Esophagus muscularis mucosa (tissue), 4 donors: ENCODE measurements at regions not wholly inside any gene's neighbourhood (a gene's known extent, or its start where the extent isn't known, plus 50 kb on each side); places are given as distances from the start of the nearest gene placed in this dataset.
"Not testable (repeated sequence)": the region's sequence is repeated elsewhere in the genome, so short reads cannot be mapped to it uniquely, and the experiment has no call there.

Source experiments
- DNase-seq: peaks from one replicate; pipeline ENCODE4 v3.0.0-alpha.2; 2017; ENCODE audit errors: extremely low spot score
- H3K27ac ChIP-seq, 4 donors: fragments of 200-600 bp; sonication (generic); replicated peaks in 1 of 4; 1 replicate in 3 of 4; 2 replicates in 1 of 4; pipeline ENCODE4 v1.5.1; 2016 to 2019; ENCODE audit warnings: mild to moderate bottlenecking in 1 of 4
- H3K27me3 ChIP-seq, 4 donors: fragments of 200-600 bp; sonication (generic); one replicate each; pipeline versions ENCODE4 v1.5.1 to v1.6.0; 2016 to 2019
- H3K36me3 ChIP-seq, 4 donors: fragments of 200-600 bp; sonication (generic); one replicate each; pipeline ENCODE4 v1.5.1; 2016 to 2019
- H3K4me1 ChIP-seq, 4 donors: fragments of 200-600 bp; sonication (generic); one replicate each; pipeline ENCODE4 v1.5.1; 2016 to 2019
- H3K4me3 ChIP-seq, 4 donors: fragments of 200-600 bp; sonication (generic); 1 replicate in 2 of 4; 2 replicates in 2 of 4; pipeline ENCODE4 v1.5.1; 2016 to 2019; ENCODE audit warnings: mild to moderate bottlenecking in 4 of 4, moderate library complexity in 1 of 4
- H3K9me3 ChIP-seq, 4 donors: fragments of 200-600 bp; sonication (generic); 1 replicate in 3 of 4; 2 replicates in 1 of 4; pipeline ENCODE4 v1.5.1; 2016 to 2019
- EP300 ChIP-seq: sonication (generic); formaldehyde crosslinking; IDR thresholded peaks from one replicate; pipeline ENCODE4 v1.6.1; 2017; ENCODE audit warnings: antibody characterized with exemption
- POLR2A ChIP-seq: fragments of 450-650 bp; IDR thresholded peaks from one replicate; pipeline ENCODE4 v1.6.1; 2017; ENCODE audit warnings: antibody characterized with exemption, moderate library complexity, mild to moderate bottlenecking, low read depth
- POLR2AphosphoS5 ChIP-seq, 2 donors: sonication (generic); formaldehyde crosslinking; IDR thresholded peaks; one replicate each; pipeline ENCODE4 v1.6.1; 2017; ENCODE audit warnings: antibody characterized with exemption in 2 of 2
- WGBS: methylation state at CpG from one replicate; pipeline ENCODE4 v1.1.5; 2018; 5-methylcytosine and 5-hydroxymethylcytosine counted together
- intact Hi-C: fragments of 100-400 bp; cut with DNase I; formaldehyde crosslinking; loops from one replicate; pipeline ENCODE4 v1.15.1; 2023
- TF ChIP-seq, protein P1 (sequence below), 3 experiments: fragments of 200-600 bp in 2 of 3; fragments of 450-650 bp in 1 of 3; sonication (generic) in 2 of 3; IDR thresholded peaks; one replicate each; pipeline ENCODE4 v1.5.1; 2017 to 2019; ENCODE audit warnings: antibody characterized with exemption in 3 of 3, mild to moderate bottlenecking in 2 of 3, moderate library complexity in 1 of 3

DNA sequence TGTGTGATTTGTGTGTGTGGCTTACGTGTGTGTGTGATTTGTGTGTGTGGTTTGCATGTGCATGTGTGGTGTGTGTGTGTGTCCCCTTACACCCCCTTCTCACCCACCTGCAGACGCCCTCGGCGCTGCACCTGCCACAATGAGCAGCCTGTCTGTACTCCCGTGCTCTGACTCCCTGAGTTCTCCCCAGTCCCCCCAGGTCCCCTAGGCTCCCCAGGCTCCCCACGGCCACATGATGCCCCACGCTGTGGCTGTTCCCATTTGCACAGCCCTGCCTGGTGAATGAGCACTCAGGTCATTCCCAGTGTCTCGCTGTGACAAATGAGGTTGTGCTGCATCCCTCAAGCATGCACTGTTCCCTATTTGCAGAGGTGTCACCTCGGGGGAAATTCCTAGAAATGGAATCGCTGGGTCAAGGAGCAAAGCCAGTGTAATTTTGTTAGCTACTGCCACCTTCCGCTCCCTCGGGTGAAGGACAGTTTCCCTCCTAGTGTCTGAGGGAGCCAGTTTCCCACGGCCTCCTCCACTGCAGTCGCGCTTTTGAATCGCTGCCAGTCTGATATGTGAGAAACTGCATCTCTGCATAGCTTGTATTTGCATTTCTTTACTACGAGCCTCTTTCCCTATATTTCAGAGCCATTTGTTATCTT is 180.4 kb upstream of the FOXD4L5 start:
- H3K27me3 ChIP-seq, DNase-seq, H3K4me3 ChIP-seq, H3K36me3 ChIP-seq, intact Hi-C loops, H3K4me1 ChIP-seq, H3K27ac ChIP-seq, H3K9me3 ChIP-seq: not testable (repeated sequence)
- 86% methylated on average over 16 of the region's 17 CpGs for WGBS

DNA sequence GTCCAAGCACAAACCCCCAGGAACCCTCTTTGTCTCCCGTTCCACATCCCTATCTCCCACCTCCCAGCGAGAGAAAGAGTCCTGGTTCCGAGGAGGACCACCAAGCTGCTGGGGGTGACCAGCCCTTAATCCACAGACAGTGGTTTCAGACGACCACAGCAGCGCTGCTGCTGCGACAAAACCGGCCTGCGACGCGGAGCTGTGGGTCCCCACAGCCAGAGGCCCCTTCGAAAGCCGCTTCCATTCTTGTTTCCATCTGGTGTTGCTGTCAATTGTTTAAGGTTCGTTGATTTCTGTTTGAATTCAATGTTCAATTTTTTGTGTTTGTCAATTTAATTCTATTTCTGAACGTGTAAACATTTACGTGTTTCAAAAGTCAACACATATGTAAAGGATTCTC is 177.5 kb upstream of the FOXD4L5 start:
- DNase-seq, H3K27ac ChIP-seq, H3K9me3 ChIP-seq, H3K4me1 ChIP-seq, intact Hi-C loops, H3K4me3 ChIP-seq, H3K27me3 ChIP-seq, H3K36me3 ChIP-seq: not testable (repeated sequence)
- WGBS, result 84% methylated on average over 12 of the region's 15 CpGs

DNA sequence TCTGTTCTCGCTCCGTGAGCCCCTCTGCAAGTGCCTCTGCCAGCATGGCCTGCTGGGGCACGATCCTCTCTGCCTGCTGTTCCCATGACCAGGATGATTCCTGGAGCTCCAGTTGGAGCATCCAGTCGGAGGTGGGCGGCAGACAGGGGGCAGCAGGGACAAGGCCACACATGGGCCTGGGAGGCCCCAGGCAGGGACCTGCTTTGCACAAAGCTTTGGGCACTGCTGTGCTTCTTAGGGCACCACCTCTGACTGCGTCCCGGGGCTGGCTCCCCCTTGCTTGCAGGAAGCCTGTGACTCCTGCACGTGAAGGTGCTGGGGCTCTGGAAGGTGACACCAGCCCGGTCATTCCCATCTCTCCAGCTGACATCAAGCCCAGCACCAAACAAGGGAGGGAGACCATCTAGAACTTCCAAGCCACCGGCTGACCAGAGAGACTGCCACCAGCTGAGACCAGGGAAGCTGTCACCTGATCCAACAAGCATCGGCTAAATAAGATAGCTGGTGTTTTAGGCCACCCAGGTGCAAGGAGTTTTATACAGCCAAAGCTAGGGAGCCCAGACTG is 174.8 kb upstream of the FOXD4L5 start:
- H3K27ac ChIP-seq, result no peak overlapping the region
- no peak for DNase-seq
- no peaks in the 10 kb centered on the region for H3K27me3 ChIP-seq
- 89% methylated on average over 6 of the region's 11 CpGs for WGBS
- intact Hi-C loops, result no loop called here
- H3K4me3 ChIP-seq, result no peak overlapping the region
- H3K36me3 ChIP-seq, result no peaks in the 10 kb centered on the region
- no peaks in the 10 kb centered on the region for H3K4me1 ChIP-seq
- H3K9me3 ChIP-seq, result no peaks in the 10 kb centered on the region
- TF ChIP-seq, protein P1, sequence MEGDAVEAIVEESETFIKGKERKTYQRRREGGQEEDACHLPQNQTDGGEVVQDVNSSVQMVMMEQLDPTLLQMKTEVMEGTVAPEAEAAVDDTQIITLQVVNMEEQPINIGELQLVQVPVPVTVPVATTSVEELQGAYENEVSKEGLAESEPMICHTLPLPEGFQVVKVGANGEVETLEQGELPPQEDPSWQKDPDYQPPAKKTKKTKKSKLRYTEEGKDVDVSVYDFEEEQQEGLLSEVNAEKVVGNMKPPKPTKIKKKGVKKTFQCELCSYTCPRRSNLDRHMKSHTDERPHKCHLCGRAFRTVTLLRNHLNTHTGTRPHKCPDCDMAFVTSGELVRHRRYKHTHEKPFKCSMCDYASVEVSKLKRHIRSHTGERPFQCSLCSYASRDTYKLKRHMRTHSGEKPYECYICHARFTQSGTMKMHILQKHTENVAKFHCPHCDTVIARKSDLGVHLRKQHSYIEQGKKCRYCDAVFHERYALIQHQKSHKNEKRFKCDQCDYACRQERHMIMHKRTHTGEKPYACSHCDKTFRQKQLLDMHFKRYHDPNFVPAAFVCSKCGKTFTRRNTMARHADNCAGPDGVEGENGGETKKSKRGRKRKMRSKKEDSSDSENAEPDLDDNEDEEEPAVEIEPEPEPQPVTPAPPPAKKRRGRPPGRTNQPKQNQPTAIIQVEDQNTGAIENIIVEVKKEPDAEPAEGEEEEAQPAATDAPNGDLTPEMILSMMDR (IDR thresholded peaks at IDR 0.05), result no peak
- TF ChIP-seq POLR2A (no peak), POLR2AphosphoS5 (IDR thresholded peaks at IDR 0.05) (no peak), EP300 (no peak)

DNA sequence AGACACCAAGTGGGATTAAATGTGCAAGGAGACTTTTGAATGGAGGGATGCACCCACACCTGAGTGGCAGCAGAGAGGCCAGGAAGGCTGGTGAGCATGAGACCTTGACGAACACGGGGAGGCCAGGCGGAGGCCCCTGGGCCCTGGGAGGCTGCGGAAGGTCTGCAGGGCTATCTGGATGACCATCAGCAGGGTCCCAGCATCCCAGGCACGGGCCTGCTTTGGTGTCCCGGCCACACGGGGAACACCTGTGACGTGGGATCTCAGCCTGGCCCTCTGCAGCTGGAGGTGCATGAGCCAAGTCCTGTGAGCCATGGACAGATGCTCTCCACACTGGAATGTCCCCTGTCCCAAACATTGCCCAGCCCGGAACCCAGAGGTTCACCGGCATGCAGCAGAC is 174.0 kb upstream of the FOXD4L5 start:
- H3K36me3 ChIP-seq, result no peaks in the 10 kb centered on the region
- no peak overlapping the region for H3K4me3 ChIP-seq
- DNase-seq, result no peak
- no peaks in the 10 kb centered on the region for H3K4me1 ChIP-seq
- no peaks in the 10 kb centered on the region for H3K9me3 ChIP-seq
- intact Hi-C loops, result no loop called here
- 86% methylated on average over 4 of the region's 10 CpGs for WGBS
- H3K27me3 ChIP-seq, result no peaks in the 10 kb centered on the region
- H3K27ac ChIP-seq, result no peak overlapping the region
- TF ChIP-seq POLR2AphosphoS5 (IDR thresholded peaks at IDR 0.05), result no peak
- TF ChIP-seq, protein P1 (IDR thresholded peaks at IDR 0.05), result no peak

DNA sequence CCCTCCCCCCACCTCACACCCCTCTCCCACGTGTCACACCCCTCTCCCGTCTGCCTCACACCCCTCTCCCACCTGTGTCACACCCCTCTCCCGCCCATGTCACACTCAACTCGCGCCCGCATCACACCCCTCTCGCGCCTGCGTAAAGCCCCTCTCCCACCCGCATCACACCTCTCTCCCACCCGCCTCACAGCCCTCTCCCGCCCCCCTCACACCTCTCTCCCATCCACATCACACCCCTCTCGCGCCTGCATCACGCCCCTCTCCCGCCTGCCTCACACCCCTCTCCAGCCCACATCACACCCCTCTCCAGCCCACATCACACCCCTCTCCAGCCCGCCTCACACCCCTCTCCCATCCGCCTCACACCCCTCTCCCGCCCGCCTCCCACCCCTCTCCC is 173.5 kb upstream of the FOXD4L5 start:
- intact Hi-C loops, result no loop called here
- Histone ChIP-seq H3K4me3 (no peak overlapping the region), H3K27me3 (no peaks in the 10 kb centered on the region), H3K9me3 (no peaks in the 10 kb centered on the region), H3K4me1 (no peaks in the 10 kb centered on the region), H3K36me3 (no peaks in the 10 kb centered on the region), H3K27ac (no peak overlapping the region)
- TF ChIP-seq POLR2AphosphoS5 (IDR thresholded peaks at IDR 0.05) (no peak), POLR2A (no peak)
- TF ChIP-seq, protein P1 (IDR thresholded peaks at IDR 0.05), result no peak
- DNase-seq, result no peak
- WGBS, result 90% methylated on average over 20 of the region's 20 CpGs

DNA sequence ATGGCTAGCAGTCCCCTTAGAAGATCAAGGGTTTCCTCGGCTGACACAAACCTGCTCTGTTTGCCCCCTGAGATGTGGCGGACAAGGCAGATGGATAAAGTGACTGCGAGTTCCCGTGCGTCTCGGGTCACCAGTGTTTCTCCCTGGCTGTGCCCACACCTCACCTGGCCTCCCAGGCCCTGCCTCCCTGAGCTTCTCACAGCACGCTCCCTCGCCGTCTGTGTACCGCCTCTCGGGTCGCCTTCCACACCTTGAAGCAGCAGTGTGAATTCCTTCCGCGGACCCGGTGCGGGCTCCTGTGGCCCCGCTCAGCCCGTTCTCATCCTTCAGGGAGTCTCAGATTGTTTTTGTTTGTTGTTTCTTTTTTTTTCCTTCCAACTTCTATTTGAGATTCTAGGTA is 172.0 kb upstream of the FOXD4L5 start:
- DNase-seq, H3K9me3 ChIP-seq, H3K4me1 ChIP-seq, H3K4me3 ChIP-seq, H3K36me3 ChIP-seq, H3K27ac ChIP-seq, intact Hi-C loops, H3K27me3 ChIP-seq: not testable (repeated sequence)
- WGBS, result 88% methylated on average over 18 of the region's 18 CpGs

DNA sequence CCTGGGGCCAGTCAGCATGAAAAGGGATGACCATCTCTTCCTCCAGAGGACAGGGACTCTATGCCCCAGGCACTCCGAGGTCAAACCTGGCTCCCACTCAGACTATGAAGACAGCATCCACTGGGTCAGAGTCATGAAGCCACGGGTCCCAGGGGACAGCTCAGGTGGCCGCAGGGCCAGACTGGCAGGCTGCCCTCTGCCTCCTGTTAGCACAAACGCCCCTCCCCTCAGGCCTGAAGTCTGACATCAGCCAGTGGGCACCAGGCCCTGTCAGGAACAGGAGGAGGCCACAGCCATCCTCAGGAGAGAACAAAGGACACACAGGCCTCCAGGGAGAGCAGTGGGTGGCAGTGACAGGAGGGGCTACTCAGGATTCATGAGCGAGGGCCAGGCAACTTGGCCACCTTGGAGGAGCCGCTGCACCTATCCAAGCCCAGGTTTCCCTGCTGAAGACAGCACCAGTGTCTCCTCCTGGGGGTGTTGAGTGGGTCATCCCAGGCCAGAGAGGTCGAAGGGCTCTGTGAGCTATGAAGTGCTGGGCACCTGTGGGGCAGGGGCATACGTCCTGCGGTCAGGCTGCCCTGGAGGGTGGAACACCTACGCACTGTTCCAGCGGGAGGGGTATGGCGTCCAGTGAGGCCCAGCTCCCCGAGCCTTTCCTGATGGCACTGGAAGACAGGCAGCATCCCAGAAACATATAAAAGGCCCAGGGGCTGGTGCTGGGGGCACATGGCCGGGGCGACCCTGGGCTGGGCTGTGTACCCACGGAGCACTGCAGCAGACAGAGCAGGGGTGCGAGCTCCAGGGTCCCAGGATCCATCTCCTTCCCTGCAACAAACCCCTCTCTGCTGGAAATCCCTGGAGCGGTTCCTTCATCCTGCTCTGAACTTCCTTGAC is 171.0 kb upstream of the FOXD4L5 start:
- 76% methylated on average over 13 of the region's 18 CpGs for WGBS
- H3K4me1 ChIP-seq, H3K4me3 ChIP-seq, H3K27me3 ChIP-seq, DNase-seq, intact Hi-C loops, H3K36me3 ChIP-seq, H3K9me3 ChIP-seq, H3K27ac ChIP-seq: not testable (repeated sequence)

DNA sequence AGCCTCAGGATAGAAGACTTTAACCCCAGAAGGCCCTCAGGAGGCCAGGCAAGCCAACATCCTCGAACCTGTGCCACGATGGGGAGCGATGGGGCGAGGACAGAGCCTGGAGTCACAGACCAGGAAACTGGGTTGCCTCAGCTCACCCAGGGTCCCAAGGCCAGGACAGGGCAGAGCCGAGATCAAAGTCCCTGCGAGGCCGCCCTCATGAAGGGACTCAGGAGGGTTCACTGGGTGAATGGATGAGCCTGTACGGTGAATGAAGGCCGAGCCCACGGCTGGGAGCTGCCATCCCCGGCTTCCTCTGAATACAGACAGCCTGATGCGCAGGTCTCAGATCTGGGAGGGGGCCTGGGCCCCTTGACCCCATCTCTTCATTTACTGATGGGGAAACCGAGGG is 170.1 kb upstream of the FOXD4L5 start:
- 68% methylated on average over 10 of the region's 13 CpGs for WGBS
- H3K4me1 ChIP-seq, DNase-seq, H3K27me3 ChIP-seq, H3K9me3 ChIP-seq, intact Hi-C loops, H3K4me3 ChIP-seq, H3K36me3 ChIP-seq, H3K27ac ChIP-seq: not testable (repeated sequence)

DNA sequence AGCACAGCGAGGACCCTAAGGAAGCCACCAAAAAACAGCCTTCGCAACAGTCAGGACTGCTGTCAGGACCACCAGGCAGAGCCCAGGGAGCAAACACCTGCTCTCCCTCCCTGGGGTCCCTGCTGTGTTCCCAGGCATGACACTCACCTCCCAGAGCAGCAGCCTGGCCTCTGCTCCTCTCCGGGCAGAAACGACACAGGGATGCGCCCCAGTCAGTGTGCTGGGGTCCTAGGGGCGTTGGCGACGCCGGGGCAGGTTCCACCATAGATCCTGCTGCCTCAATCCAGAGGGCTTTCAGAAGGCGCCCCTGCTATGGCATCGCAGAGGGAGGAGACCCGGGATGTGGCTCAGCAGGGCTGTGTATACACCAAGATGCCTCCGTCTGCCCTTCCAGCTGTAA is 169.7 kb upstream of the FOXD4L5 start:
- H3K27ac ChIP-seq, H3K4me1 ChIP-seq, DNase-seq, H3K9me3 ChIP-seq, intact Hi-C loops, H3K36me3 ChIP-seq, H3K4me3 ChIP-seq: not testable (repeated sequence)
- H3K27me3 ChIP-seq, result peaks cover 0 to 13% (median 0%) of the 10 kb centered on the region in 4 donors
- 73% methylated on average over 4 of the region's 13 CpGs for WGBS
